ENCODE measurements at regions not wholly inside any gene's neighbourhood (a gene's known extent, or its start where the extent isn't known, plus 50 kb on each side); places are given as distances from the start of the nearest gene placed in this dataset.

DNA sequence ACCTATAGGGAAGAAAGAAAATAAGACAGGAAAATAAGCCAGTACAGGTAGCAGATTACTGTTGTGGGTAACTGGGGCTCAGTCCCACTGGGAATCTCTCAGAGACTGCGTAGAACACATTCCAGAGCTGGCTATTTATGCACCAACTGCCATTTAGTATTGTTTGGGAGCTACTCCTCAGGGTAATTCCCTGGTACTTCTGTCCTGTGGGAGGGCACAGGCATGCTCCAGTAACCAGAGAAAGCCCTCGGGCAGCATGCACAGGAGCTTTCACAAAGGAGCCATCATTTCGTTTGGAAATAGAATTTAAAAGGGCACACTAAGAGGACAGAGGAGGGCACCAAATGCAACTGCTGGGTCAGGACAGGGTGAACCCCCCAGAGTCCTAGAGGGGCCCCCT, 148.0 kb upstream of the LRFN2 start:
- no peaks in the 10 kb centered on the region for H3K4me1 ChIP-seq (ENCODE audit: control insufficient read depth in 1 of 2, insufficient read depth in 1 of 2, low read depth in 1 of 2, low read length in 1 of 2)
- no peak overlapping the region for H3K4me3 ChIP-seq (ENCODE audit: low read depth in 1 of 2, low read length in 1 of 2)
- H3K27me3 ChIP-seq: peaks cover 10% of the 10 kb centered on the region
- H3K27ac ChIP-seq: no peak overlapping the region
- TF ChIP-seq, protein P1, sequence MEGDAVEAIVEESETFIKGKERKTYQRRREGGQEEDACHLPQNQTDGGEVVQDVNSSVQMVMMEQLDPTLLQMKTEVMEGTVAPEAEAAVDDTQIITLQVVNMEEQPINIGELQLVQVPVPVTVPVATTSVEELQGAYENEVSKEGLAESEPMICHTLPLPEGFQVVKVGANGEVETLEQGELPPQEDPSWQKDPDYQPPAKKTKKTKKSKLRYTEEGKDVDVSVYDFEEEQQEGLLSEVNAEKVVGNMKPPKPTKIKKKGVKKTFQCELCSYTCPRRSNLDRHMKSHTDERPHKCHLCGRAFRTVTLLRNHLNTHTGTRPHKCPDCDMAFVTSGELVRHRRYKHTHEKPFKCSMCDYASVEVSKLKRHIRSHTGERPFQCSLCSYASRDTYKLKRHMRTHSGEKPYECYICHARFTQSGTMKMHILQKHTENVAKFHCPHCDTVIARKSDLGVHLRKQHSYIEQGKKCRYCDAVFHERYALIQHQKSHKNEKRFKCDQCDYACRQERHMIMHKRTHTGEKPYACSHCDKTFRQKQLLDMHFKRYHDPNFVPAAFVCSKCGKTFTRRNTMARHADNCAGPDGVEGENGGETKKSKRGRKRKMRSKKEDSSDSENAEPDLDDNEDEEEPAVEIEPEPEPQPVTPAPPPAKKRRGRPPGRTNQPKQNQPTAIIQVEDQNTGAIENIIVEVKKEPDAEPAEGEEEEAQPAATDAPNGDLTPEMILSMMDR (IDR thresholded peaks at IDR 0.05): no peak
- no peaks in the 10 kb centered on the region for H3K9me3 ChIP-seq
- H3K36me3 ChIP-seq: no peaks in the 10 kb centered on the region

- peaks cover 10% of the 10 kb centered on the region for H3K27me3 ChIP-seq
- TF ChIP-seq, protein P1 (IDR thresholded peaks at IDR 0.05): no peak
- no peaks in the 10 kb centered on the region for H3K4me1 ChIP-seq (ENCODE audit: control insufficient read depth in 1 of 2, insufficient read depth in 1 of 2, low read depth in 1 of 2, low read length in 1 of 2)
- H3K4me3 ChIP-seq (ENCODE audit: low read depth in 1 of 2, low read length in 1 of 2): no peak overlapping the region
- no peak overlapping the region for H3K27ac ChIP-seq
- no peaks in the 10 kb centered on the region for H3K36me3 ChIP-seq
- no peaks in the 10 kb centered on the region for H3K9me3 ChIP-seq
Measured at GRCh38 chr6:40734607-40735006, 147.4 kb upstream of the LRFN2 start.

DNA sequence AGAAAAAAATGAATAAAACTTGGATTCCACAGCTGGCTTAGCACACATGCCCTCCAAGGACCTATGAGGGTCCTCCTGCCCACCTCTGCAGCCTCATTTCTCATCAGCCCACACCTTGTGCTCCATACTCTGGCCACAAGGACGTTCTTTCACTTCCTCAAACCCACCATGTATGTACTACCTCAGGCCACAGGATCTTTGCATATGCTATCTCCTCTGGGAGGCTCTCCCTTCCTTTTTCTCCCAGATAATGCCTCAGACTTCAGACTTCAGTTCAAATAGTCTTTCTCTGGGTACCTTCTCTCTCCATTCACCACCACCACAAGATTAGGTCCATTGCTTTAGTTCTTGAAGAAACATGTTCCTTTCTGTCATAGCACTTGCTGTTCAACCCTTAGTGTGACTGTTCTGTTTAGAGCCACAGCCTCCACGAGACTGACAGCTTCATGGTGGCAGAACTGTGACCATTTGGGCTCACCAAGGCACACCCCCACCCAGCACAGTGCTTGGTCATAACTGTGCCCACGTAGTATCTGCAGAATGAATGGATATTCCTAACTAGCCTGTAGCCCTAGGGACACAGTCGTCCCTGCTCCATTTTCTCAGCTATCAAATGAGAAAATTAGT, 146.7 kb upstream of the LRFN2 start:
- Histone ChIP-seq H3K27me3 (peaks cover 10% of the 10 kb centered on the region), H3K27ac (no peak overlapping the region), H3K9me3 (no peaks in the 10 kb centered on the region), H3K4me1 (ENCODE audit: control insufficient read depth in 1 of 2, insufficient read depth in 1 of 2, low read depth in 1 of 2, low read length in 1 of 2) (no peaks in the 10 kb centered on the region), H3K4me3 (ENCODE audit: low read depth in 1 of 2, low read length in 1 of 2) (no peak overlapping the region), H3K36me3 (no peaks in the 10 kb centered on the region)
- TF ChIP-seq, protein P1 (IDR thresholded peaks at IDR 0.05): no peak

- Histone ChIP-seq H3K36me3 (no peaks in the 10 kb centered on the region), H3K4me3 (ENCODE audit: low read depth in 1 of 2, low read length in 1 of 2) (no peak overlapping the region), H3K4me1 (ENCODE audit: control insufficient read depth in 1 of 2, insufficient read depth in 1 of 2, low read depth in 1 of 2, low read length in 1 of 2) (no peaks in the 10 kb centered on the region), H3K27ac (no peak overlapping the region), H3K9me3 (no peaks in the 10 kb centered on the region), H3K27me3 (peaks cover 10% of the 10 kb centered on the region)
- TF ChIP-seq, protein P1 (IDR thresholded peaks at IDR 0.05): no peak
Measured at GRCh38 chr6:40733290-40733689, 146.1 kb upstream of the LRFN2 start.

DNA sequence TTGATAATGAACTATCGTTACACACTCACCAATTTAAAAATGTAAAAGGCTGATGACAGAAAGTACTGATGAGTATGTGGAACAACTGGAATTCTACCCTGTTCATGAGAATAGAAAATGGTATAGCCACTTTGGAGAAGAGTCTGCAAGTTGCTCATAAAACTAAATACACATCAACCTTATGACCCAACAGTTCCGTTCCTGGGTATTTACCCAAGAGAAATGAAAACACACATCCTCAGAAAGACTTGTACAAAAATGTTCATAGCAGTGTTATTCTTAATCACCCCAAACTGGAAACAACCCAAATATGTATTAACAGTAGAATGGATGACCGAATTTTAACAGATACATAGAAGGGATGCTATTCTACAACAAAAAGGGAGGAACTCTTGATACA, 145.7 kb upstream of the LRFN2 start:
- Histone ChIP-seq H3K4me1 (ENCODE audit: control insufficient read depth in 1 of 2, insufficient read depth in 1 of 2, low read depth in 1 of 2, low read length in 1 of 2) (no peaks in the 10 kb centered on the region), H3K36me3 (no peaks in the 10 kb centered on the region), H3K4me3 (ENCODE audit: low read depth in 1 of 2, low read length in 1 of 2) (no peak overlapping the region), H3K9me3 (no peaks in the 10 kb centered on the region), H3K27ac (no peak overlapping the region), H3K27me3 (peaks cover 10% of the 10 kb centered on the region)
- TF ChIP-seq, protein P1 (IDR thresholded peaks at IDR 0.05): no peak

Data from neutrophil (primary cell).